H1 (cell line): ENCODE measurements at regions not wholly inside any gene's neighbourhood (a gene's known extent, or its start where the extent isn't known, plus 50 kb on each side); places are given as distances from the start of the nearest gene placed in this dataset.

Experiments
- POLR2AphosphoS5 ChIP-seq: IDR thresholded peaks from 2 replicates; pipeline ENCODE4 v1.6.1; 2011; ENCODE audit warnings: low read depth, low read length
- TF ChIP-seq, protein P1 (sequence below): fragments of 300-600 bp; sonication (generic); IDR thresholded peaks from 2 replicates; pipeline ENCODE4 v1.7.1; 2012; ENCODE audit warnings: low read length, moderate library complexity, mild to moderate bottlenecking, inconsistent platforms; ENCODE audit not compliant: insufficient replicate concordance

DNA sequence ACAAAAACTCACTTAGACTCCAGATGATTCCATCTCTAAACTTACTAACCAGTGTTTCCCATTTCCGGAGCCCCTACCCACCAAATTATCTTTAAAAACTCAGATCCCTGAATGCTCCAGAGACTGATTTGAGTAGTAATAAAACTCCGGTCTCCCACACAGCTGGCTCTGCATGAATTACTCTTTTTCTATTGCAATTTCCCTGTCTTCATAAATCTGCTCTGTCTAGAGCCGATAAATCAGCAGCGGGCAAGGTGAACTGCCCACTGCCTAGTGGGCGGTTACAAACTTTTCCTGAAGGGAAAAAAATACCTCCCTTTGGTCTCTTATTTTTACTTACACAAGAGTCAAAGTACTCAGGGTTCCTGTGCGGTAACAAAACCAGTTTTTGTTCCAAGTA, 624.4 kb upstream of the RORB start (continued):
- TF ChIP-seq, protein P1, sequence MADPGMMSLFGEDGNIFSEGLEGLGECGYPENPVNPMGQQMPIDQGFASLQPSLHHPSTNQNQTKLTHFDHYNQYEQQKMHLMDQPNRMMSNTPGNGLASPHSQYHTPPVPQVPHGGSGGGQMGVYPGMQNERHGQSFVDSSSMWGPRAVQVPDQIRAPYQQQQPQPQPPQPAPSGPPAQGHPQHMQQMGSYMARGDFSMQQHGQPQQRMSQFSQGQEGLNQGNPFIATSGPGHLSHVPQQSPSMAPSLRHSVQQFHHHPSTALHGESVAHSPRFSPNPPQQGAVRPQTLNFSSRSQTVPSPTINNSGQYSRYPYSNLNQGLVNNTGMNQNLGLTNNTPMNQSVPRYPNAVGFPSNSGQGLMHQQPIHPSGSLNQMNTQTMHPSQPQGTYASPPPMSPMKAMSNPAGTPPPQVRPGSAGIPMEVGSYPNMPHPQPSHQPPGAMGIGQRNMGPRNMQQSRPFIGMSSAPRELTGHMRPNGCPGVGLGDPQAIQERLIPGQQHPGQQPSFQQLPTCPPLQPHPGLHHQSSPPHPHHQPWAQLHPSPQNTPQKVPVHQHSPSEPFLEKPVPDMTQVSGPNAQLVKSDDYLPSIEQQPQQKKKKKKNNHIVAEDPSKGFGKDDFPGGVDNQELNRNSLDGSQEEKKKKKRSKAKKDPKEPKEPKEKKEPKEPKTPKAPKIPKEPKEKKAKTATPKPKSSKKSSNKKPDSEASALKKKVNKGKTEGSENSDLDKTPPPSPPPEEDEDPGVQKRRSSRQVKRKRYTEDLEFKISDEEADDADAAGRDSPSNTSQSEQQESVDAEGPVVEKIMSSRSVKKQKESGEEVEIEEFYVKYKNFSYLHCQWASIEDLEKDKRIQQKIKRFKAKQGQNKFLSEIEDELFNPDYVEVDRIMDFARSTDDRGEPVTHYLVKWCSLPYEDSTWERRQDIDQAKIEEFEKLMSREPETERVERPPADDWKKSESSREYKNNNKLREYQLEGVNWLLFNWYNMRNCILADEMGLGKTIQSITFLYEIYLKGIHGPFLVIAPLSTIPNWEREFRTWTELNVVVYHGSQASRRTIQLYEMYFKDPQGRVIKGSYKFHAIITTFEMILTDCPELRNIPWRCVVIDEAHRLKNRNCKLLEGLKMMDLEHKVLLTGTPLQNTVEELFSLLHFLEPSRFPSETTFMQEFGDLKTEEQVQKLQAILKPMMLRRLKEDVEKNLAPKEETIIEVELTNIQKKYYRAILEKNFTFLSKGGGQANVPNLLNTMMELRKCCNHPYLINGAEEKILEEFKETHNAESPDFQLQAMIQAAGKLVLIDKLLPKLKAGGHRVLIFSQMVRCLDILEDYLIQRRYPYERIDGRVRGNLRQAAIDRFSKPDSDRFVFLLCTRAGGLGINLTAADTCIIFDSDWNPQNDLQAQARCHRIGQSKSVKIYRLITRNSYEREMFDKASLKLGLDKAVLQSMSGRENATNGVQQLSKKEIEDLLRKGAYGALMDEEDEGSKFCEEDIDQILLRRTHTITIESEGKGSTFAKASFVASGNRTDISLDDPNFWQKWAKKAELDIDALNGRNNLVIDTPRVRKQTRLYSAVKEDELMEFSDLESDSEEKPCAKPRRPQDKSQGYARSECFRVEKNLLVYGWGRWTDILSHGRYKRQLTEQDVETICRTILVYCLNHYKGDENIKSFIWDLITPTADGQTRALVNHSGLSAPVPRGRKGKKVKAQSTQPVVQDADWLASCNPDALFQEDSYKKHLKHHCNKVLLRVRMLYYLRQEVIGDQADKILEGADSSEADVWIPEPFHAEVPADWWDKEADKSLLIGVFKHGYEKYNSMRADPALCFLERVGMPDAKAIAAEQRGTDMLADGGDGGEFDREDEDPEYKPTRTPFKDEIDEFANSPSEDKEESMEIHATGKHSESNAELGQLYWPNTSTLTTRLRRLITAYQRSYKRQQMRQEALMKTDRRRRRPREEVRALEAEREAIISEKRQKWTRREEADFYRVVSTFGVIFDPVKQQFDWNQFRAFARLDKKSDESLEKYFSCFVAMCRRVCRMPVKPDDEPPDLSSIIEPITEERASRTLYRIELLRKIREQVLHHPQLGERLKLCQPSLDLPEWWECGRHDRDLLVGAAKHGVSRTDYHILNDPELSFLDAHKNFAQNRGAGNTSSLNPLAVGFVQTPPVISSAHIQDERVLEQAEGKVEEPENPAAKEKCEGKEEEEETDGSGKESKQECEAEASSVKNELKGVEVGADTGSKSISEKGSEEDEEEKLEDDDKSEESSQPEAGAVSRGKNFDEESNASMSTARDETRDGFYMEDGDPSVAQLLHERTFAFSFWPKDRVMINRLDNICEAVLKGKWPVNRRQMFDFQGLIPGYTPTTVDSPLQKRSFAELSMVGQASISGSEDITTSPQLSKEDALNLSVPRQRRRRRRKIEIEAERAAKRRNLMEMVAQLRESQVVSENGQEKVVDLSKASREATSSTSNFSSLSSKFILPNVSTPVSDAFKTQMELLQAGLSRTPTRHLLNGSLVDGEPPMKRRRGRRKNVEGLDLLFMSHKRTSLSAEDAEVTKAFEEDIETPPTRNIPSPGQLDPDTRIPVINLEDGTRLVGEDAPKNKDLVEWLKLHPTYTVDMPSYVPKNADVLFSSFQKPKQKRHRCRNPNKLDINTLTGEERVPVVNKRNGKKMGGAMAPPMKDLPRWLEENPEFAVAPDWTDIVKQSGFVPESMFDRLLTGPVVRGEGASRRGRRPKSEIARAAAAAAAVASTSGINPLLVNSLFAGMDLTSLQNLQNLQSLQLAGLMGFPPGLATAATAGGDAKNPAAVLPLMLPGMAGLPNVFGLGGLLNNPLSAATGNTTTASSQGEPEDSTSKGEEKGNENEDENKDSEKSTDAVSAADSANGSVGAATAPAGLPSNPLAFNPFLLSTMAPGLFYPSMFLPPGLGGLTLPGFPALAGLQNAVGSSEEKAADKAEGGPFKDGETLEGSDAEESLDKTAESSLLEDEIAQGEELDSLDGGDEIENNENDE, result no peak
- no peak for TF ChIP-seq POLR2AphosphoS5
